ENCODE measurements at regions not wholly inside any gene's neighbourhood (a gene's known extent, or its start where the extent isn't known, plus 50 kb on each side); places are given as distances from the start of the nearest gene placed in this dataset.

DNA sequence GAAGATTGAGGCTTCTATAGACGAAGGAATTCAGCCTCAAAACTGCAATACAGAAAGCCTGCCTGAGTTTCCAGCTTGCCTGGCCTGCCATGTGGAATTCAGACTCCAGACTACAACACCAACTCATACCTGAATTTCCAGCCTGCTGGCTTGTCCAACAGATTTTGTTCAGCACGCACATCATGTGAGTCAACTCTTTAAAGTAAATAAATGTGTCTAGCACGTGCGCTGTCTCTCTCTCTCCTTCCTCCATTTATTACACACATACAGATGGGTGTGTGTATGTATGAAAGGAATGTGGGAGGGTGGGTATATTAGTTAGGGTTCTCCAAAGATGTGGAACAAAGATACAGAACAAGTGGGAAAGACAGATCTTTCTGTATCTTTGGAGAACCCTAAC lies 82.4 kb upstream of the TAS2R1 start:
- Histone ChIP-seq H3K36me3 (ENCODE audit: insufficient read depth, low read length) (no peaks in the 10 kb centered on the region), H3K9ac (ENCODE audit: low read length) (no peak overlapping the region)

DNA sequence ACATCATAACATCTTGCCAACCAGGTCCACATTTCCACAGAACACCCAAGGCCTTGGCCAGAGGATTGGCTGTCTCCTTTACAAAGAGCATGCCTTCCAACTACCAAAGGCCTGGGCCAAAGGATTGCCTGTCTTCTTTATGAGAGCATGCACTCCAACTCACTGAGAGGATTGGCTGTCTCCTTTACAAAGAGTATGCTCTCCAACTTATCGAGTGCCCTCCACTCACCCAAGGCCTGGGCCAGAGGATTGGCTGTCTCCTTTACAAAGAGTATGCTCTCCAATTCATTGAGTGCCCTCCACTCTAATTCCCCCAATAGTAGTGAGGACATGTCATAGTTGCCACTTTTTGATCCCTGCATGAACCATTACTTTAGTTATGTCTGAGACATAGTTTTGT lies 79.9 kb upstream of the TAS2R1 start:
- H3K27me3 ChIP-seq (ENCODE audit: insufficient read depth, low read depth, low read length) = no peaks in the 10 kb centered on the region
- H3K9ac ChIP-seq (ENCODE audit: low read length) = no peak overlapping the region
- TF ChIP-seq EP300 (conservative IDR thresholded peaks at IDR 0.05; ENCODE audit: poor library complexity, severe bottlenecking) = no peak
- no peak for TF ChIP-seq TAF1 (IDR thresholded peaks at IDR 0.05; ENCODE audit: low read depth)
- TF ChIP-seq, protein P1, sequence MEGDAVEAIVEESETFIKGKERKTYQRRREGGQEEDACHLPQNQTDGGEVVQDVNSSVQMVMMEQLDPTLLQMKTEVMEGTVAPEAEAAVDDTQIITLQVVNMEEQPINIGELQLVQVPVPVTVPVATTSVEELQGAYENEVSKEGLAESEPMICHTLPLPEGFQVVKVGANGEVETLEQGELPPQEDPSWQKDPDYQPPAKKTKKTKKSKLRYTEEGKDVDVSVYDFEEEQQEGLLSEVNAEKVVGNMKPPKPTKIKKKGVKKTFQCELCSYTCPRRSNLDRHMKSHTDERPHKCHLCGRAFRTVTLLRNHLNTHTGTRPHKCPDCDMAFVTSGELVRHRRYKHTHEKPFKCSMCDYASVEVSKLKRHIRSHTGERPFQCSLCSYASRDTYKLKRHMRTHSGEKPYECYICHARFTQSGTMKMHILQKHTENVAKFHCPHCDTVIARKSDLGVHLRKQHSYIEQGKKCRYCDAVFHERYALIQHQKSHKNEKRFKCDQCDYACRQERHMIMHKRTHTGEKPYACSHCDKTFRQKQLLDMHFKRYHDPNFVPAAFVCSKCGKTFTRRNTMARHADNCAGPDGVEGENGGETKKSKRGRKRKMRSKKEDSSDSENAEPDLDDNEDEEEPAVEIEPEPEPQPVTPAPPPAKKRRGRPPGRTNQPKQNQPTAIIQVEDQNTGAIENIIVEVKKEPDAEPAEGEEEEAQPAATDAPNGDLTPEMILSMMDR (IDR thresholded peaks at IDR 0.05; ENCODE audit: poor library complexity, severe bottlenecking) = no peak
- TF ChIP-seq POLR2AphosphoS5 (IDR thresholded peaks at IDR 0.05) = no peak
- TF ChIP-seq, protein P2, sequence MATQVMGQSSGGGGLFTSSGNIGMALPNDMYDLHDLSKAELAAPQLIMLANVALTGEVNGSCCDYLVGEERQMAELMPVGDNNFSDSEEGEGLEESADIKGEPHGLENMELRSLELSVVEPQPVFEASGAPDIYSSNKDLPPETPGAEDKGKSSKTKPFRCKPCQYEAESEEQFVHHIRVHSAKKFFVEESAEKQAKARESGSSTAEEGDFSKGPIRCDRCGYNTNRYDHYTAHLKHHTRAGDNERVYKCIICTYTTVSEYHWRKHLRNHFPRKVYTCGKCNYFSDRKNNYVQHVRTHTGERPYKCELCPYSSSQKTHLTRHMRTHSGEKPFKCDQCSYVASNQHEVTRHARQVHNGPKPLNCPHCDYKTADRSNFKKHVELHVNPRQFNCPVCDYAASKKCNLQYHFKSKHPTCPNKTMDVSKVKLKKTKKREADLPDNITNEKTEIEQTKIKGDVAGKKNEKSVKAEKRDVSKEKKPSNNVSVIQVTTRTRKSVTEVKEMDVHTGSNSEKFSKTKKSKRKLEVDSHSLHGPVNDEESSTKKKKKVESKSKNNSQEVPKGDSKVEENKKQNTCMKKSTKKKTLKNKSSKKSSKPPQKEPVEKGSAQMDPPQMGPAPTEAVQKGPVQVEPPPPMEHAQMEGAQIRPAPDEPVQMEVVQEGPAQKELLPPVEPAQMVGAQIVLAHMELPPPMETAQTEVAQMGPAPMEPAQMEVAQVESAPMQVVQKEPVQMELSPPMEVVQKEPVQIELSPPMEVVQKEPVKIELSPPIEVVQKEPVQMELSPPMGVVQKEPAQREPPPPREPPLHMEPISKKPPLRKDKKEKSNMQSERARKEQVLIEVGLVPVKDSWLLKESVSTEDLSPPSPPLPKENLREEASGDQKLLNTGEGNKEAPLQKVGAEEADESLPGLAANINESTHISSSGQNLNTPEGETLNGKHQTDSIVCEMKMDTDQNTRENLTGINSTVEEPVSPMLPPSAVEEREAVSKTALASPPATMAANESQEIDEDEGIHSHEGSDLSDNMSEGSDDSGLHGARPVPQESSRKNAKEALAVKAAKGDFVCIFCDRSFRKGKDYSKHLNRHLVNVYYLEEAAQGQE (IDR thresholded peaks at IDR 0.05; ENCODE audit: borderline replicate concordance) = no peak
- TF ChIP-seq RAD21 (conservative IDR thresholded peaks at IDR 0.05) = no peak
- TF ChIP-seq MXI1 (conservative IDR thresholded peaks at IDR 0.05; ENCODE audit: poor library complexity, severe bottlenecking) = no peak
- TF ChIP-seq SMC3 (conservative IDR thresholded peaks at IDR 0.05; ENCODE audit: poor library complexity) = no peak
- no peak for TF ChIP-seq EZH2 (IDR thresholded peaks at IDR 0.05; ENCODE audit: borderline replicate concordance, insufficient read depth, low read length, poor library complexity, severe bottlenecking)
- no peaks in the 10 kb centered on the region for H3F3A ChIP-seq (ENCODE audit: insufficient read depth, low read length, poor library complexity, severe bottlenecking)
- no peak overlapping the region for H2AFZ ChIP-seq (ENCODE audit: low read depth, low read length)
- H4K20me1 ChIP-seq (ENCODE audit: insufficient read depth) = no peaks in the 10 kb centered on the region
- H3K9me3 ChIP-seq (ENCODE audit: low read length) = no peaks in the 10 kb centered on the region
- no peaks in the 10 kb centered on the region for H3K9me2 ChIP-seq (ENCODE audit: insufficient read depth, low read length)
- no peak overlapping the region for H3K4me2 ChIP-seq (ENCODE audit: low read length)
- no peaks in the 10 kb centered on the region for H3K36me3 ChIP-seq (ENCODE audit: insufficient read depth, low read length)
- no peak overlapping the region for H3K27ac ChIP-seq (ENCODE audit: low read length)
- H3K79me2 ChIP-seq (replicated peaks; ENCODE audit: insufficient read depth, low read length) = no peaks in the 10 kb centered on the region
- no peak overlapping the region for H3K4me3 ChIP-seq (ENCODE audit: low read length)

More for the DNA sequence above, 82.4 kb upstream of the TAS2R1 start:
- Histone ChIP-seq H3F3A (ENCODE audit: insufficient read depth, low read length, poor library complexity, severe bottlenecking) (no peaks in the 10 kb centered on the region), H3K9me3 (ENCODE audit: low read length) (no peaks in the 10 kb centered on the region), H3K9me2 (ENCODE audit: insufficient read depth, low read length) (no peaks in the 10 kb centered on the region), H4K20me1 (ENCODE audit: insufficient read depth) (no peaks in the 10 kb centered on the region), H3K79me2 (replicated peaks; ENCODE audit: insufficient read depth, low read length) (no peaks in the 10 kb centered on the region), H3K4me3 (ENCODE audit: low read length) (no peak overlapping the region), H2AFZ (ENCODE audit: low read depth, low read length) (no peak overlapping the region), H3K27me3 (ENCODE audit: insufficient read depth, low read depth, low read length) (no peaks in the 10 kb centered on the region), H3K4me2 (ENCODE audit: low read length) (no peak overlapping the region), H3K27ac (ENCODE audit: low read length) (no peak overlapping the region)
- TF ChIP-seq SMC3 (conservative IDR thresholded peaks at IDR 0.05; ENCODE audit: poor library complexity) (no peak), EP300 (conservative IDR thresholded peaks at IDR 0.05; ENCODE audit: poor library complexity, severe bottlenecking) (no peak), EZH2 (IDR thresholded peaks at IDR 0.05; ENCODE audit: borderline replicate concordance, insufficient read depth, low read length, poor library complexity, severe bottlenecking) (no peak), MXI1 (conservative IDR thresholded peaks at IDR 0.05; ENCODE audit: poor library complexity, severe bottlenecking) (no peak), POLR2AphosphoS5 (IDR thresholded peaks at IDR 0.05) (no peak), RAD21 (conservative IDR thresholded peaks at IDR 0.05) (no peak), TAF1 (IDR thresholded peaks at IDR 0.05; ENCODE audit: low read depth) (no peak)
- TF ChIP-seq, protein P1 (IDR thresholded peaks at IDR 0.05; ENCODE audit: poor library complexity, severe bottlenecking) = no peak
- TF ChIP-seq, protein P2 (IDR thresholded peaks at IDR 0.05; ENCODE audit: borderline replicate concordance) = no peak

Measured in neural cell (in vitro differentiated cells).